Right atrium auricular region (tissue), 2 donors: ENCODE measurements at regions not wholly inside any gene's neighbourhood (a gene's known extent, or its start where the extent isn't known, plus 50 kb on each side); places are given as distances from the start of the nearest gene placed in this dataset.
"Not testable (repeated sequence)": the region's sequence is repeated elsewhere in the genome, so short reads cannot be mapped to it uniquely, and the experiment has no call there.

Experiments used
- DNase-seq: peaks from one replicate; pipeline ENCODE4 v3.0.0-alpha.2; 2019; ENCODE audit warnings: low spot score
- H3K27ac ChIP-seq, 2 donors: fragments of 200-600 bp; sonication (generic); 1 replicate in 1 of 2; 2 replicates in 1 of 2; pipeline ENCODE4 v1.5.1; 2016 to 2019
- H3K27me3 ChIP-seq, 2 donors: fragments of 200-600 bp; sonication (generic); one replicate each; pipeline versions ENCODE4 v1.5.1 to v1.6.0; 2017 to 2019
- H3K36me3 ChIP-seq: fragments of 200-600 bp; sonication (generic); one replicate; pipeline ENCODE4 v1.5.1; 2016
- H3K4me1 ChIP-seq, 2 donors: fragments of 200-600 bp; sonication (generic); one replicate each; pipeline versions ENCODE4 v1.5.1 to v1.6.0; 2017 to 2019
- H3K4me3 ChIP-seq, 2 donors: fragments of 200-600 bp; sonication (generic); 1 replicate in 1 of 2; 2 replicates in 1 of 2; pipeline ENCODE4 v1.5.1; 2017 to 2019; ENCODE audit warnings: mild to moderate bottlenecking in 1 of 2, moderate library complexity in 1 of 2
- H3K9me3 ChIP-seq, 2 donors: fragments of 200-600 bp; sonication (generic); one replicate each; pipeline ENCODE4 v1.5.1; 2019
- CTCF ChIP-seq, 2 donors: fragments of 200-600 bp; sonication (generic); IDR thresholded peaks; one replicate each; pipeline ENCODE4 v1.5.1; 2019; ENCODE audit warnings: antibody characterized with exemption in 2 of 2

GRCh38 chr1:207248544-207249198 is 72.8 kb upstream of the CD55 start:
- H3K36me3 ChIP-seq, result no peaks in the 10 kb centered on the region
- no peaks in the 10 kb centered on the region for H3K27me3 ChIP-seq
- H3K9me3 ChIP-seq, result peaks cover 0 to 5% of the 10 kb centered on the region in 2 donors
- TF ChIP-seq CTCF (IDR thresholded peaks at IDR 0.05), result no peak
- H3K4me1 ChIP-seq, result no peaks in the 10 kb centered on the region
- no peak overlapping the region for H3K4me3 ChIP-seq
- no peak overlapping the region for H3K27ac ChIP-seq
- no peak for DNase-seq

DNA sequence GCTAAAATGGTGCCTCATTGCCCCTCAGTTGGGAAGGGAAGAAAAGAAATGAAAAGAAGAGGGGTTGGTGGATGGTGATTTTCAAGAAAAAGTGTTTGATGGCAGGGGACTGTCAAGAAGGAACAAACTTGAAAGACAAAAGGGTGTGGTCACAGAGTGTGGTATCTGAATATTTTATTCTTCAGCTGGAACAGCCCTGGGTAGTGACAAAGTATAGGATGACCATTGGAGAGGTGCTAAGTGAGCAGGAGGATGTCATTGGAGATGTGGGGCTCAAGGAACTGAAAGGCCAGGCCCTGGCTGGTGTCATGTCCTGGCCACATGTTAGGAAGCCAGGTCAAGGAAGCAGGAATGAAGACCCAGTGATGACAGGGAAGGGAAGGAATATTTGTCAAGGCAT is 71.0 kb upstream of the CD55 start:
- Histone ChIP-seq H3K27ac (no peak overlapping the region), H3K36me3 (no peaks in the 10 kb centered on the region)
- no peak for TF ChIP-seq CTCF (IDR thresholded peaks at IDR 0.05)

GRCh38 chr1:207251066-207251465 is 70.4 kb upstream of the CD55 start:
- TF ChIP-seq CTCF (IDR thresholded peaks at IDR 0.05), result no peak
- no peak for DNase-seq

More for the DNA sequence above, 71.0 kb upstream of the CD55 start:
- H3K9me3 ChIP-seq, result peaks cover 0 to 5% of the 10 kb centered on the region in 2 donors
- no peaks in the 10 kb centered on the region for H3K27me3 ChIP-seq
- no peak for DNase-seq
- no peak overlapping the region for H3K4me3 ChIP-seq
- no peaks in the 10 kb centered on the region for H3K4me1 ChIP-seq

GRCh38 chr1:207256869-207257268 is 64.6 kb upstream of the CD55 start:
- Histone ChIP-seq H3K36me3 (no peaks in the 10 kb centered on the region), H3K9me3 (peaks cover 0 to 5% of the 10 kb centered on the region in 2 donors), H3K27ac (no peak overlapping the region), H3K4me1 (no peaks in the 10 kb centered on the region), H3K27me3 (no peaks in the 10 kb centered on the region), H3K4me3 (no peak overlapping the region)
- TF ChIP-seq CTCF (IDR thresholded peaks at IDR 0.05), result no peak
- no peak for DNase-seq

More at GRCh38 chr1:207251066-207251465, 70.4 kb upstream of the CD55 start:
- Histone ChIP-seq H3K4me1 (no peaks in the 10 kb centered on the region), H3K9me3 (peaks cover 0 to 5% of the 10 kb centered on the region in 2 donors), H3K36me3 (no peaks in the 10 kb centered on the region), H3K27ac (no peak overlapping the region), H3K27me3 (no peaks in the 10 kb centered on the region), H3K4me3 (no peak overlapping the region)

DNA sequence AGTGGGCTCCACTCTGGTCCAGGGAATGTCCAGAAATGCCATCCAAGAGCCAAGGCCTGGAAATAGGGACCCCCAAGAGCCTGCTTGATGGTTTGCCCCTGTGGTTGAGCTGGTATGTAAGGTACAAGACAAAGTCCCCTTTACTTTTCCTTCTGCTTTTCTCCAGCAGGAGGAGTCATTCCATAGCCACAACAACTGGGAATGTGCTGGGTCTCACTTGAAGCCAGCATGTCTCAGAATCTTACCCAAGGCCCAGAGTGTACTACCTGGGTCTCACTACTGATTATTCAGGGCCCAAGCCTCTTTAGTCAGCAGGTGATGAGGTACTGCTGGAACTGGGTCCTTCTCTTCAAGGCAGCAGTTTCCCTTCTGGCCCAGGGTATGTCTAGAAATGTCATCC is 62.1 kb upstream of the CD55 start:
- no peak for DNase-seq
- no peaks in the 10 kb centered on the region for H3K4me1 ChIP-seq
- no peaks in the 10 kb centered on the region for H3K27me3 ChIP-seq
- no peak overlapping the region for H3K27ac ChIP-seq
- H3K9me3 ChIP-seq, result no peaks in the 10 kb centered on the region
- no peak overlapping the region for H3K4me3 ChIP-seq
- H3K36me3 ChIP-seq, result no peaks in the 10 kb centered on the region
- TF ChIP-seq CTCF (IDR thresholded peaks at IDR 0.05), result peak in 1 of 2 donors; percentile 38

- no peak for DNase-seq
- Histone ChIP-seq H3K27me3 (no peaks in the 10 kb centered on the region), H3K9me3 (no peaks in the 10 kb centered on the region), H3K36me3 (no peaks in the 10 kb centered on the region), H3K27ac (no peak overlapping the region), H3K4me1 (no peaks in the 10 kb centered on the region), H3K4me3 (no peak overlapping the region)
- no peak for TF ChIP-seq CTCF (IDR thresholded peaks at IDR 0.05)
These were observed 59.5 kb upstream of the CD55 start for GRCh38 chr1:207261971-207262370.

- not testable (repeated sequence) for H3K4me1 ChIP-seq, H3K27ac ChIP-seq, DNase-seq, H3K27me3 ChIP-seq, H3K36me3 ChIP-seq, H3K4me3 ChIP-seq, H3K9me3 ChIP-seq
These were observed 58.6 kb upstream of the CD55 start for GRCh38 chr1:207262891-207263290.
